ENCODE measurements at regions not wholly inside any gene's neighbourhood (a gene's known extent, or its start where the extent isn't known, plus 50 kb on each side); places are given as distances from the start of the nearest gene placed in this dataset.
A peak's percentile ranks its signal among the peaks of the same experiment; 100 is the strongest.
"Not testable (repeated sequence)": the region's sequence is repeated elsewhere in the genome, so short reads cannot be mapped to it uniquely, and the experiment has no call there.

GRCh38 chr6:11326116-11326515 is 93.6 kb upstream of the NEDD9 start:
- DNase-seq (ENCODE audit: low read depth in 2 of 2), result no peak

- peak; percentile 50 to 57 for DNase-seq (ENCODE audit: low read depth in 2 of 2)
Observed at GRCh38 chr6:11324453-11325015, 92.1 kb upstream of the NEDD9 start.

- DNase-seq (ENCODE audit: low read depth in 2 of 2), result no peak
Observed at GRCh38 chr6:11323666-11324452, 91.4 kb upstream of the NEDD9 start.

DNA sequence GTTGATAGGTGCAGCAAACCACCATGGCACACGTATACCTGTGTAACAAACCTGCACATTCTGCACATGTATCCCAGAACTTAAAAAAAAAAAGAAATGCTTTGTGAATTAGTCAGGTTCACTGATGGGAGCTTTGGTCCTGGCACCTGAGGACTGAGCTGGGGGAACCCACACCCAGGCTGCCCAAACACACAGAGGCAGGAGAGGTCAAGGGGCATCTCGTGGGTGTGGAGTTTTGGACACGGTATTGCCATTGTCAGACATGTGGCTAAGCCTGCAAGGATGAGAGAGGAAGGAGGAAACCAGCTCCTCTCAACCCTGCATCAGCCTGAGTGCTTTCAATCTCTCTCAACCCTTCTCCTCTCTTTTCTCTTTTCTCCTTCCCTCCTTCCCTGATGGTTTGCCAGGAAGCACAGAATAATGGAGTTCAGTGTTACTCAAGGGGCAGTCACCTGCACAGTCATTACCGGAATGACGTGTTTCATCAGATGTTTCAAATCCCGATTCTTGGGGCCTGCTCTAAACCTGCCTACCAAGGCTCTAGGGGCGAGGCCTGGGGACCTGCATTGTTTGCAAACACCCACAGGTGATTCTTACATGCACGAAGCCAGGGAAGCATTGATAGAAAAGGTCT is 89.9 kb upstream of the NEDD9 start:
- no peak for DNase-seq (ENCODE audit: low read depth in 2 of 2)

DNA sequence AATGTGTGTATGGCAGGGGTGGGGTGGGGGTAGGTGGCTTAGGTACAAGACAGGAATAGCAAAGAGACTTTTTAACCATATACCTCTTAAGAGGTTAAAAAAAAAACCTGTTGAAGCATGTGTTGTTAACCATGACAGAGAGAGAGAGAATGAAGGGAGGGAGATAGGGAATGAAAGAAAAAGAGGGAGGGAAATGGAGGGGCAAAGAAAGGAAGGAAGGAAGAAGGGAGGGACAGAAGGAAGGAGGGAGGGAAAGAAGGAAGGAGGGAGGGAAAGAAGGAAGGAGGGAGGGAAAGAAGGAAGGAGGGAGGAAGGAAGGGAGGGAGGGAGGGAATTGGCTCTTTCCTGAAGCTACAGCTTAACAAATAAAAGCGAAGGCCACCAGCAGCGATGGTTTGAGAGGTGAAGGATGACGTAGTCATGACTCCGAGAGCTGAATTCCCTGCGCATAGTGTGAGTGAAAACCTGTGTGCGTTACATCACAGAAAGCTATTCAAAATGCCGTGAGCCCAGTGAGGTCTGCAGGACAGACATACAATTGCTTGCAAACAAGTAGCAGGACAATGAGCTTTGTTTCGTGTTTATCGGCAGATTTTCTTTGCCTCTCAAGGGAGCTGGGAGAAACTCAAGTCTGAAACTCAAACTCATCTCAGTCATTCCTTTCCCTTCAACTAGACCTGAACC is 88.6 kb upstream of the NEDD9 start:
- DNase-seq (ENCODE audit: low read depth in 2 of 2), result no peak

- no peak for DNase-seq (ENCODE audit: low read depth in 2 of 2)
Observed at GRCh38 chr6:11318835-11319813, 86.7 kb upstream of the NEDD9 start.

- peak; percentile 56 to 67 for DNase-seq (ENCODE audit: low read depth in 2 of 2)
Observed at GRCh38 chr6:11317885-11318771, 85.7 kb upstream of the NEDD9 start.

DNA sequence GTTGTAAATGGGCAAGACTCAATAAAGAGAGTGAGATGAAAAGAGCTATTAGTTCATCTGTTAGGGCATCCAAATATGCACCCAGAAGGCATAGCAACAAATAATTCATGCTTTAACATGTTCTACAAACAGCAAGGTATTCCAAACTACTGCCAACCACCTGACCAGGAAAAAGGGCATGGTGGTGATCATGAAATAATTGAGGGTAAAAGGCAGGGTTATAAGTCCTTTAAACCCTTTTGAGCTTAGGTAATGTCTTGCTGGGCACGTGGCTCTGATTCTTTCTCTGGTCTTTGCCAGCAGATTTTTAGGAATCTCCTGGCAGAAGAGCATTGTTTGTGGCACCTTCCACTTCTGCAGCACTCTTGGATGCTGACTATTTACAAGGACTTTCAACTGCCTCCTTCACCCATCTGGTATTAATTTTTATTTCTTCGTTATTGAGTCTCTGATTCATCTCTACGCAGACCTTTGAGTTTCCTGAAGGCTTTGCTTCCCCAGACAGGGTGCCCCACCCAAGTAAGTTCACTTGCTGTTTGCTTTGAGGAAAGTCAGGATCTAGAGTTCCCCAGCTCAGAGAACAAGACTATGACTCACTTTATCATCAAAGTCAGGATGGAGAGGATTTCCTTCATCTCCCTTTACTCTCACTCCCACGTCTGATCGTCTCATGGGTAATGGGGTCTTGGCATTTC is 83.4 kb upstream of the NEDD9 start:
- DNase-seq (ENCODE audit: low read depth in 2 of 2), result no peak

- DNase-seq (ENCODE audit: low read depth in 2 of 2), result no peak
Observed at GRCh38 chr6:11313207-11313606, 80.7 kb upstream of the NEDD9 start.

GRCh38 chr6:11311970-11312369 is 79.5 kb upstream of the NEDD9 start:
- DNase-seq (ENCODE audit: low read depth in 2 of 2), result no peak

DNA sequence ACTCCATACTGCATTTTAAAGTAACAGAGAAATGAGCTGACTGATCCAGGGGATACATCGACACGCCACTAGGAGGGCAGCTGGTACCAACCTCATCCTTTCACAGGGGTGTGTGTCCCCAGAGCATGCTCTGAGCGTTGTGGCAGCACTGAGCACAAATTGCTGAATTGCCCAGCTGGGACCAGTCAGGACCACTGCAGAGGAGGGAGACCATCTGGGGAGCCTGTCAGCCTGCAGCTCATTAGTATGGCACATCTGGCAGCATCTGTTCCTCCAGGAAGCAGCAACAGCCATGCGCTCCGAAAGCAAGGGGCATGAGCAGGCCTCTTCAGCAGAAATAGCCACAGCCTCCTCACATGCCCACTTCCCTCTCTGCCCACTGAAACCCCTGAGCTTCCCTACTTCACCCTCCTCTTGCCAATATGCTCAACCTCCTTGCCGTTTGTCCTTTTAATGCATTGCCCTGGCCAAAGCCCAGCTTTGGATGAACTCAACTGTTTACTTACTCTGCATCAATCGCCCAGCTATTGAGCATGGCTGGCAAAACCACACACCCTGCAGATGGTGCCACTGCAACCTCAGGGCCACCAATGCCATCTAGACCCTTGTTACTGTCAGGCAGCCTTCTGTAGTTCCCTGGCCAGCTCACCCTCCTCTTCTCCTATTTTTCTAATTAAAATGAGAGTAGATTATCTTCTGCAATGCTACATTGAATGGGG is 77.6 kb upstream of the NEDD9 start:
- no peak for DNase-seq (ENCODE audit: low read depth in 2 of 2)

DNA sequence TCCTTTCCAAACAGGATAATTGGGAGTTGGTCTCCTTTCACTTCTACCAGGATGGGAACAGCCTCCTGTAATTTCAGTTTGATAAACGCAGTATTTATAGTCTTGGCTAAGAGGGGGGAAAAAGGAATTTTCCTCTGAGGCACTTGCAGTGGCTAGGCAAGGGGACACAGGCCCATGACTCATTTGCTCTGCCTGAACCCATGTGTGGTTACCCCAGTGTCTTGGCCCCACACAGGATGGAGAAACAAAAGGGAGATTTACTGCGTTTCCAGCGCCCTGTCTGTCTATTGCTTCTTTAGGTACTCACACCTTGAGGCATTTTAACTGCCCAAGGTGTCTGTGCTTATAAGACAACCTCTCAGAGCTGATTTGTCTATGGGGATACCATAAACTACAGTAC is 74.8 kb upstream of the NEDD9 start:
- no peak for DNase-seq (ENCODE audit: low read depth in 2 of 2)

GRCh38 chr6:11304946-11305345 is 72.5 kb upstream of the NEDD9 start:
- no peak for DNase-seq (ENCODE audit: low read depth in 2 of 2)

DNA sequence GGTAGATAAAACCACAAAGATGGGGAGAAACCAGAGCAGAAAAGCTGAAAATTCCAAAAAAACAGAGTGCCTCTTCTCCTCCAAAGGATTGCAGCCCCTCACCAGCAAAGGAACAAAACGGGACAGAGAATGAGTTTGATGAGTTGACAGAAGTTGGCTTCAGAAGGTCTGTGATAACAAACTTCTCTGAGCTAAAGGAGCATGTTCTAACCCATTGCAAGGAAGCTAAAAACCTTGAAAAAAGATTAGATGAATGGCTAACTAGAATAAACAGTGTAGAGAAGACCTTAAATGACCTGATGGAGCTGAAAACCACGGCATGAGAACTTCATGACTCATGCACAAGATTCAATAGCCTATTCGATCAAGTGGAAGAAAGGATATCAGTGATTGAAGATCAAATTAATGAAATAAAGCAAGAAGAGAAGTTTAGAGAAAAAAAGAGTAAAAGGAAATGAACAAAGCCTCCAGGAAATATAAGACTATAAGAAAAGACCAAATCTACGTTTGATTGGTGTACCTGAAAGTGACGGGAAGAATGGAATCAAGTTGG is 67.5 kb upstream of the NEDD9 start:
- DNase-seq (ENCODE audit: low read depth in 2 of 2), result not testable (repeated sequence)

DNA sequence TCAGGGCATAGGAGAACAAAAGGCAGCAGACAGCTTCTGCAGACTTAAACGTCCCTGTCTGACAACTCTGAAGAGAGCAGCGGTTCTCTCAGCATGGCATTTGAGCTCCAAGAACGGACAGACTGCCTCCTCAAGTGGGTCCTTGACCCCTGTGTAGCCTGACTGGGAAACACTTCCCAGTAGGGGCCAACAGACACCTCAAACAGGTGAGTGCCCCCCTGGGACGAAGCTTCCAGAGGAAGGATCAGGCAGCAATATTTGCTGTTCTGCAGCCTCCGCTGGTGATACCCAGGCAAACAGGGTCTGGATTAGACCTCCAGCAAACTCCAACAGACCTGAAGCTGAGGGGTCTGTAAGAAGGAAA is 66.9 kb upstream of the NEDD9 start:
- not testable (repeated sequence) for DNase-seq (ENCODE audit: low read depth in 2 of 2)

DNA sequence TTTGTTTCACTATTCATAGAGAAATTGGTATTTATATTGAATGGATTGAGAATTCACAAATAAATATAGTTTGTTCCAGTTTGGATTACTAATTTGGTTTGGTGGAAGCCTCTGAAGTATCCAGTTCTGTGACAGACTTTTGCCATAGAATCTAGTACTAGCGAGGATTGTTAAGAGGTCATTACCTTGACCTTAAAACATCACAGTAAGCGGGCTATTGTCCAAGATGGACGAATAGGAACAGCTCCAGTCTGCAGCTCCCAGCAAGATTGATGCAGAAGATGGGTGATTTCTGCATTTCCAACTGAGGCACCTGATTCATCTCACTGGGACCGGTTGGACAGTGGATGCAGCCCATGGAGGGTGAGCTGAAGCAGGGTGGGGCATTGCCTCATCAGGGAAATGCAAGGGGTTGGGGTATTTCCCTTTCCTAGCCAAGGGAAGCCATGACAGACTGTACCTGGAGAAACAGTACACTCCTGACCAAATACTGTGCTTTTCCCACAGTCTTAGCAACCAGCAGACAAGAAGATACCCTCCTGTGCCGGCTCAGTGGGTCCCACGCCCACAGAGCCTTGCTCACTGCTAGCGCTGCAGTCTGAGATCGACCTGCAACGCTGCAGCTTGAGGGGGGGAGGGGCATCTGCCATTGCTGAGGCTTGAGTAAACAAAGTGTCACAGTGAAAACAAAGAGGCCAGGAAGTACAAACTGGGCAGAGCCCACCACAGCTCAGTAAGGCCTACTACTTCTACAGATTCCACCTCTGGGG is 66.4 kb upstream of the NEDD9 start:
- no peak for DNase-seq (ENCODE audit: low read depth in 2 of 2)

DNA sequence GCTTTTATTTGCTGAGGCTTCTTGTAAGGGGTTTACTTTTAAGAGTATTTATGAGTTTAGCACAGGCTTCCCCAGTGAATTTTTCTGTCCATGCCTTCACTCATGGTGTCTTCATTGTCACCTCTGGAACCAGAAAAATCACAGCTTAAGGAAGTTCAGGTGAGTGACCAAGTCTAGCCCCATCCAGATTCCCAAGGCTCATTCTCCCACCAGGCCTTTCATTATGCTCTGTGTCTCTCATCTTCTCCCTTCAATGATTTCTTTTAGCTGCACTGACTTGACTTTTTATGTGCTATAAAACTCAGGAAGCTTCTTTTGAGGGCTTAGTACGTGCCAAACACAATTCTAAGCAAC is 64.9 kb upstream of the NEDD9 start:
- no peak for DNase-seq (ENCODE audit: low read depth in 2 of 2)
